GM06990 (cell line): ENCODE measurements at regions not wholly inside any gene's neighbourhood (a gene's known extent, or its start where the extent isn't known, plus 50 kb on each side); places are given as distances from the start of the nearest gene placed in this dataset.

Source experiments
- DNase-seq: peaks from one replicate; pipeline ENCODE4 v3.0.0-alpha.2; 2011; ENCODE audit not compliant: insufficient read length; ENCODE audit errors: extremely low read depth
- H3K27me3 ChIP-seq: replicated peaks from 2 replicates; pipeline ENCODE4 v1.6.0; 2011; ENCODE audit warnings: low read length; ENCODE audit not compliant: control insufficient read depth, insufficient read depth
- H3K36me3 ChIP-seq: 2 replicates; pipeline ENCODE4 v1.5.1; 2011; ENCODE audit warnings: low read length; ENCODE audit not compliant: control insufficient read depth, insufficient read depth
- H3K4me3 ChIP-seq: replicated peaks from 2 replicates; pipeline ENCODE4 v1.5.1; 2011; ENCODE audit warnings: low read depth, mild to moderate bottlenecking, control low read depth, low read length
- TF ChIP-seq, protein P1 (sequence below): IDR thresholded peaks from 2 replicates; pipeline ENCODE4 v1.5.1; 2011; ENCODE audit warnings: low read length, control low read depth, mild to moderate bottlenecking, inconsistent platforms; ENCODE audit not compliant: insufficient read depth, poor library complexity, severe bottlenecking

DNA sequence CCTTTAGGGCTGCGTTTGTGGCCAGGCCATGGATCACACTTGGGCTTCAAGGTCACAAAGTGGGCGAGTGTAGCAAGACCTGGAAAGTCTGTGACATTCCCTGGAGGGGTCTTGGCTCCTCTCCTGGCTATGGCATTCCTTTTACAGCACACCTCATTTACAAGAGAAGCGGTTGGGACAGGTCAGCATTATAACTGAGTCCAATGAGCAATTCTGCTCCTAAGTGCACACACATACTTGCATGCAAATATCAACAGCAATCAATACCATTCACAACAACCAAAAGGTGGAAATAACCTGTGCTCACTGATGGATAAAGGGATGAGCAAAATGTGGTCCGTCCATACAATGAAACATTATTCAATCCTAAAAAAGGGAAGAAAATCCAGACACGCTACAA lies 298.2 kb downstream of the CTTN start:
- no peak overlapping the region for H3K4me3 ChIP-seq
- no peak for DNase-seq
- TF ChIP-seq, protein P1, sequence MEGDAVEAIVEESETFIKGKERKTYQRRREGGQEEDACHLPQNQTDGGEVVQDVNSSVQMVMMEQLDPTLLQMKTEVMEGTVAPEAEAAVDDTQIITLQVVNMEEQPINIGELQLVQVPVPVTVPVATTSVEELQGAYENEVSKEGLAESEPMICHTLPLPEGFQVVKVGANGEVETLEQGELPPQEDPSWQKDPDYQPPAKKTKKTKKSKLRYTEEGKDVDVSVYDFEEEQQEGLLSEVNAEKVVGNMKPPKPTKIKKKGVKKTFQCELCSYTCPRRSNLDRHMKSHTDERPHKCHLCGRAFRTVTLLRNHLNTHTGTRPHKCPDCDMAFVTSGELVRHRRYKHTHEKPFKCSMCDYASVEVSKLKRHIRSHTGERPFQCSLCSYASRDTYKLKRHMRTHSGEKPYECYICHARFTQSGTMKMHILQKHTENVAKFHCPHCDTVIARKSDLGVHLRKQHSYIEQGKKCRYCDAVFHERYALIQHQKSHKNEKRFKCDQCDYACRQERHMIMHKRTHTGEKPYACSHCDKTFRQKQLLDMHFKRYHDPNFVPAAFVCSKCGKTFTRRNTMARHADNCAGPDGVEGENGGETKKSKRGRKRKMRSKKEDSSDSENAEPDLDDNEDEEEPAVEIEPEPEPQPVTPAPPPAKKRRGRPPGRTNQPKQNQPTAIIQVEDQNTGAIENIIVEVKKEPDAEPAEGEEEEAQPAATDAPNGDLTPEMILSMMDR, result no peak
- H3K36me3 ChIP-seq, result no peaks in the 10 kb centered on the region
- 0 out of 2 replicates have a peak, but pooled peaks cover 2% of the 10 kb centered on the region for H3K27me3 ChIP-seq

DNA sequence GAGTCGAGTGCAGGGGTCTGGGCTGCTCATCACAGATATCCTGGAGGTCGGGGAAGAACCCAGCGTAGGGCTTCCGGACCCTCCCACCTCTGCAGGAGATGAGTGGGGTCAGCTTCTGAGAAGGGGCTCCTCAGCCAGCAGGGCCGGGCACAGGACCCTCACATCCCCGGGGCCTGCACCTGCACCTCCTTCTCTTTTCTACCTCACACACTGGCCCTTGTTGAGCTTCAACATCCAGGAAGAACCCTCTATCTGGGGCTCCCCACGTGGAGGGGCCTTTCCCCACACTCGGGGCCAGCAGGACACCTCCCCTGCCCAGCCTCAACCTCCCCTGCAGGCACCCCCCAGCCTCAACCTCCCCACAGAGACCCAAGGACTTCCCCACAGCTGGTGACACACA lies 299.4 kb downstream of the CTTN start:
- TF ChIP-seq, protein P1, result no peak
- Histone ChIP-seq H3K36me3 (no peaks in the 10 kb centered on the region), H3K4me3 (no peak overlapping the region), H3K27me3 (0 out of 2 replicates have a peak, but pooled peaks cover 2% of the 10 kb centered on the region)
- DNase-seq, result no peak

DNA sequence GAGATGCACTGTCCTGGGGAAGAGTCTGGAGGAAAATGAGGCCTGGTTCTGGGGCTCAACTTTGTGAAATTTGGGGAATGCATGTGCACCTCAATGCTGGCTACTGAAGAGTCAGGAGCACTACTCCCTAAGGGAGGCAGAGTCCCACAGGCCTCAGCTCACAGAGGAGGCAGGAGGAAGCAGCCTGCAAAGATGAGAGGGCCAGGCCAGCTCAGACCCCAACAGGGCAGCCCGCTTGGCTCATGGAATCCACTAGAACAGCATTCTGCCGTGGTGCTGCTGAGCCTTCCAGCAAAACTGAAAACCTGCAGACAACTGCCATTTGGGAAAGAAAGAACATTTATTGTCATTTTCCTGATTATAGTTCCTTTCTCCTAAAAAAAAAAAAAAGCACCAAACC lies 300.5 kb downstream of the CTTN start:
- no peaks in the 10 kb centered on the region for H3K27me3 ChIP-seq
- H3K36me3 ChIP-seq, result no peaks in the 10 kb centered on the region
- DNase-seq, result no peak
- H3K4me3 ChIP-seq, result no peak overlapping the region
- TF ChIP-seq, protein P1, result no peak

DNA sequence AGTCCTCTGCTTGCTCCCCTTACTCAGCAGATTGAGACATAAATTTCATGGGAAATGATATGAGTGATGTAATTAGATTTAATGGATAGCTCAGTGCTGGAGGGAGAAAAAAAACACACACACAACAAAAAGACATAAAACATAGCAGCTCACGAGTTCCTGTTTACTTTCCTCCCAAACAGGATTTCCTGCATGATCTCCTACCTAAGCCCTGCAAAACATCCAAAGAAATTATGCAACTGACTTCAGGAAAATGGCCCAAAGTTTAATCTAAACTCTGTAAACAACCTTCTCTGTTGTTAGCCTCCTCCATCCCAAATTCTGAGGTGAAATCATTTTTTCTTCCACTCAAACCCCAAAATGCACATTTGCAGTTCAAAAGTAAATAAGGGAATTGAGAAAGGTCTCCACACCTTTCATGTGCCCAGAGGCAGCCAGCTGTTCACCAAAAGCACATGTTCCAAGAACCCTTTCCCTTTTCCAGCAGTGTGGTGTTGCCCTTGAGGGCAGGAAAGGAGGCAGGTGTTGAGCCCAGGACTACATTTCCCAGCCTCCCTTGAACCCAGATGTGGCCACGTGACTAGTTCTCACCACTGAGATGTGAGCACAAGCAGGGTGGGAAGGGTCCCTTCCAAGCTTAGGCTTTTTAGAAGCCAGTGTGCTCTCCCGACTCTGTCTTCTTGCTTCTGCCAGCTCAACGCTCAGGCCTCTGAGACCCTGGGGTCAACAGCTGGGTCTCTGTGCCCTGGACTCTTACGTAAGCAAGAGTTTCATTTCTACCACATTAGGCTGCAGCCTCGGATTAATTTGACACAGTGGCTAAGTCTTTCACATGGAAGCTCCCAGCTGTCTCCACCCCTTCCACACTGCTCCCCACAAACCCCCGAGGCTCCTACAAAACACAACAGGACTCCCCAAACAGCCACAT lies 301.2 kb downstream of the CTTN start:
- H3K27me3 ChIP-seq, result no peaks in the 10 kb centered on the region
- TF ChIP-seq, protein P1, result no peak
- no peaks in the 10 kb centered on the region for H3K36me3 ChIP-seq
- DNase-seq, result no peak
- H3K4me3 ChIP-seq, result no peak overlapping the region

DNA sequence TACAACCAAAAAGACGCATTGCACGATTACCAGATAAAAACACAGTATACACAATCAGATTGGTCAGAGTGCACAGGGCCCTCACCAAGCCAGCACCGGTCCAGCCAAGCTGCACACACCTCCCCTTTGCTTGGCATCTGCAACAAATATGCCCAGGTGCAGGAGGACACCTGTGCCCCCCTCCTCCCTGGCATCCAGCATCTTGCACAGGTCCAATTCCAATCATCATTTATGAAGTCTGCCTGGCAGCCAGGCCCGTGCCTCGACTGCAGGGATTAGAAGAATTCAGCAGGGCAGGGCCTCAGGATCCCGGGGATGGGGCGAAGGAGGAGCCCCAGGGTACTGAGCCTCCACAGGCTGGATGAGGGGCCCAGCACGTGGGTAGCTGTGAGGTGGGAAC lies 302.1 kb downstream of the CTTN start:
- Histone ChIP-seq H3K27me3 (no peaks in the 10 kb centered on the region), H3K4me3 (no peak overlapping the region), H3K36me3 (no peaks in the 10 kb centered on the region)
- TF ChIP-seq, protein P1, result no peak
- DNase-seq, result no peak
